GM10266 (cell line): ENCODE measurements at regions not wholly inside any gene's neighbourhood (a gene's known extent, or its start where the extent isn't known, plus 50 kb on each side); places are given as distances from the start of the nearest gene placed in this dataset.

Source experiments
- DNase-seq: peaks from one replicate; pipeline ENCODE4 v3.0.0; 2012; ENCODE audit errors: extremely low spot score
- TF ChIP-seq, protein P1 (sequence below): IDR thresholded peaks from 2 replicates; pipeline ENCODE4 v1.5.1; 2012; ENCODE audit warnings: mild to moderate bottlenecking, low read depth; ENCODE audit not compliant: control insufficient read depth, insufficient read depth; ENCODE audit errors: missing control alignments

DNA sequence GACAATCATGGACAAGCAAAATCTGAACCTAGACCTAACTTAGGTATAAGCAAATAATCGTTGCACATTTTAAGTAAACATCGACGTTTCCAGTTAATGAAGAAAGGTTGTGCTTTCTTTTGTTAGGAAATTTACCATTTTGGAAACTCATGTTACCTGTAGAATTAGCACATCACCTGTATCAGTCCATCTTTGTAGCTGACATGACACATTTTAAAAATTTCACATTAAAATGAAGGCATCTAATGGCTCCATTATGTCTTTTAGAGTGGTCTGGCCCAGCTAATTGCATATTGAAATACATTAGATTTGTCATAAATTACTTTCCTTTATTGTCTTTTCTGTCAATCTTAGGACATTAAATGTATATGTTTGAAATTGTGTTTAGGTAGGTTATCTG is 119.0 kb upstream of the MGAT5 start:
- DNase-seq, result no peak
- TF ChIP-seq, protein P1, sequence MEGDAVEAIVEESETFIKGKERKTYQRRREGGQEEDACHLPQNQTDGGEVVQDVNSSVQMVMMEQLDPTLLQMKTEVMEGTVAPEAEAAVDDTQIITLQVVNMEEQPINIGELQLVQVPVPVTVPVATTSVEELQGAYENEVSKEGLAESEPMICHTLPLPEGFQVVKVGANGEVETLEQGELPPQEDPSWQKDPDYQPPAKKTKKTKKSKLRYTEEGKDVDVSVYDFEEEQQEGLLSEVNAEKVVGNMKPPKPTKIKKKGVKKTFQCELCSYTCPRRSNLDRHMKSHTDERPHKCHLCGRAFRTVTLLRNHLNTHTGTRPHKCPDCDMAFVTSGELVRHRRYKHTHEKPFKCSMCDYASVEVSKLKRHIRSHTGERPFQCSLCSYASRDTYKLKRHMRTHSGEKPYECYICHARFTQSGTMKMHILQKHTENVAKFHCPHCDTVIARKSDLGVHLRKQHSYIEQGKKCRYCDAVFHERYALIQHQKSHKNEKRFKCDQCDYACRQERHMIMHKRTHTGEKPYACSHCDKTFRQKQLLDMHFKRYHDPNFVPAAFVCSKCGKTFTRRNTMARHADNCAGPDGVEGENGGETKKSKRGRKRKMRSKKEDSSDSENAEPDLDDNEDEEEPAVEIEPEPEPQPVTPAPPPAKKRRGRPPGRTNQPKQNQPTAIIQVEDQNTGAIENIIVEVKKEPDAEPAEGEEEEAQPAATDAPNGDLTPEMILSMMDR, result no peak

DNA sequence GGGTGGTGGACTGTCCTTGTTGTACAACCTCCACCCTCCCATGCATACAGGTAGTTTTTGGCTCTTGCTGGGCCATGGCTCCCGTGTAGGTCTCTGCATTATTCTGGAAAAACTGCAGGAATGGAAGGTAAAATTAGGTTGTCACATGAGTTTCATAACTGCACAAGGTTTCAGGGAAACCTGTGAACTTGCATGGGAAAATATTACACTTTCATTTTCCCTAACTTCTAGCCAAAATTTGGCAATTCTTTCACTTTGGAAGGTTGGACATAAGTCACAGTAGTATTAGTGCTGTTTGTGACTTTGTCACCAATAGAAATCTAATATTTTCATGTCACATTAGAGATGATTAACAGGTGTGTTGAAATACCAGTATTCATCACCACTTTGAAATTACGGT is 118.1 kb upstream of the MGAT5 start:
- TF ChIP-seq, protein P1, result no peak
- DNase-seq, result no peak

DNA sequence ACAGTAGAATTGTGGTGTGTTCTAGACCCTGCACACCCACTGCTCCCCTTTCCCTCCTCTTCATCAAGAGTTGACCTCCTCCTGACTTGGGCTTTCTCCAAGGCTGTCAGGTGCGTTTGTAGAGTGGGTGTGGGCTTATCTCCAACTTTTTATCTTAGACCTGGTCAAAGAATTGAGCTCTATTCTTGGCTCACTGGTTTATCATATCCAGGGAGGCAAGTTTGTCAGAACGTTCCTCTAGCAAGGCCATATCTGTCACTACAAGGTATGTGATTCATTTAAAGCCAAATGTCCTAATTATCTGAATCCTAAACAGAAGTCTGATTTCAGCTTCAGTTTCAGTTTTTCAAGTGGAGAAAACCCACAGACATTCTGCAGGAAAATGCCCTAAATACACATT is 117.1 kb upstream of the MGAT5 start:
- TF ChIP-seq, protein P1, result no peak
- DNase-seq, result no peak

DNA sequence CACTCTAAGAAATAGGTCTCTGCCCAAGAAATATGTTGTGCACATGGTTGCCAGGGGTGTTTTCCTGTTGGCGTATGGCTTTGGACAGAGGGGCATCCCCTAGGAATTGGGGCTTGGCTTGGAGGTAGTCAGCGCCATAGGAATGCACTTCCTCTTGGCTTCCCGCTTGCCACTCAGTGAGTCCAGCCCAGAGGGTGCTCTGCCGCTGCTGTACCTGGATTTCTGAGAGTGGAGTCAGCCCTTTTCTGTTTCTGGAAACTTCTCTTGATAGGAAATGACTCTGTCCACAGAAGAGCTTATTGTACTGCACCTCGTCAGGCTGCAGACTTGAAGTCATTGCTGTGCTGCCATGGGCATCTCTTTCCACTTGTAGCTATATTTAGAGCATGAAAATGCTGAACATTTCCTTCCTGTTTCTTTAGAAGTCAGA is 116.7 kb upstream of the MGAT5 start:
- no peak for DNase-seq
- TF ChIP-seq, protein P1, result no peak

DNA sequence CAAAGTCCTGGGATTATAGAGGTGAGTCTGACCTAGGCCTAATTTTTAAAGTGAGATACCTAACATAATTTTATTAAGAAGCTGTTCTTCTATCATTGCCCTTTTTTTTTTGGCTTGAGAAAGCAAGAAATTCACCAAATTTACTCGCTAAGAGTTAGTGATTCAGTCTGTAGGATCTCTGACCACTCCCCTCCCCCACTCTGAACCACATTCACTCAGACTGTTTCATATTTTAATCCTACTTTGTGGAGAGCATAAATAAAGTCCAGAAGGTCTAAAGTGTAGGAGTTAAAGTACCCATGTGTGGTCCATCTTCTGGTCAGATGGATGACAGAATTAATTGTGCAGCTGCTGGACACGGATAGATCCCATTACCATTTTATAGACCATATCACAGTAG is 115.8 kb upstream of the MGAT5 start:
- TF ChIP-seq, protein P1, result no peak
- DNase-seq, result no peak

DNA sequence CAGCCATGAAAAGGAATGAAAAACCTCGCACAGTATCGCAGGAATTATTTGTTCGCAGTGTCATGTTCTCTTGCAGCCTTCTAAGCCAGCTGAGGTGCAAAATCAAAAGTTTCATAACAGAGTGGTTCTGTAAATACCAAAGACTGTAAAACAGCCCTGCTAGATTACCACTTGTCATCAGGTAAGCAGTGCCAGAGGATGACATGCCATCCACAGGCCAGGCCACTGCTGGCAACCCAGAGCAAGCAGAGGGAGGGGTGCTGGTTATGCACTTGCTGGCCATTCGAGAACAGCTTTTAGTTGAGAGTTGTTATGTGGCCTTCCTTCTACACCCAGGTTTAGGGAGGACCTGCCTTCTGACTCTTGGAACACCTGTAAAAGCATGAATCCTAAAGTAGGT is 114.3 kb upstream of the MGAT5 start:
- DNase-seq, result no peak
- TF ChIP-seq, protein P1, result no peak

DNA sequence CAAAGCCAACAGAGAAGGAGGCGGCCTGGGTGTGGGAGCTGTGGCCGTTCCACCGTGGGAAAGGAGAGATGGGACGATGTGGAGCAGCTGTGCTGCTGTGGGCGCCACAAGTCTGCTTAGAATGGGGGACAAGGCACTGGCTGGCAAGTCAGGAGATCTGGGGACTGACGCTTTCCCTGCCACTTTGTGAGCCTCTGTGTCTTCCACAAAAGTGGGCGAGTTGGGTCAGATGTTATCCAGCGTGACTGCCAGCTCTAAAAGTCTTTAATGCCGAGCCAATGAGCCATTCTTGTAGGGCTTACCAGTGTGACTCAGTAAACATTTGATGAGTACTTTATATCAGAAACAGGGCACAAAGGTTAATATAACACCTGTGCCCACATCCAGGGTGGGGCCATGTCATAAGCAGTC is 113.6 kb upstream of the MGAT5 start:
- TF ChIP-seq, protein P1, result no peak
- no peak for DNase-seq
